CD4-positive, alpha-beta T cell treated with Interleukin-2 at 100 ng/mL for 4 hours (primary cell): ENCODE measurements at regions not wholly inside any gene's neighbourhood (a gene's known extent, or its start where the extent isn't known, plus 50 kb on each side); places are given as distances from the start of the nearest gene placed in this dataset.
"Not testable (repeated sequence)": the region's sequence is repeated elsewhere in the genome, so short reads cannot be mapped to it uniquely, and the experiment has no call there.

Source experiments
- DNase-seq: peaks from one replicate; pipeline ENCODE4 v3.0.0-alpha.2; 2020; ENCODE audit warnings: low spot score

DNA sequence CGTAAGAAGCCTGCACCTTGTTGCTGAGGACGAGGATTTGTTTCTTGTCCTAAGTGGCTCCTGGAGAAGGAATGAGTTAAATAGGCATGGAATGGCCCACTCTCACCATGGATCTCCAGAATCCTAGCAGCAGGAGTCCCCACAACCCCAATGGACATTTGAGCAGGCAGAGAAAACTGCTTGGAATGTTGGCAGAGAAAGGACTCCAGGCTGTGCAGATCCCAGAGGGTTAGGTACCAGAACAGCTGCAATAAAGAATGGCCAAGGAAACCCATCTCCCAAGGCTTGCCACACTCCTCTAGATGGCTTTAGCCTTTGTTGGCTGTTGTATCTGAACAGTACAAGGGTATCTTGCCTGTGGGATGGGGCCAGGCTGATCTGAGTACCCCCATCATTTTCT, 1415.7 kb upstream of the ADGRB3 start:
- no peak for DNase-seq

DNA sequence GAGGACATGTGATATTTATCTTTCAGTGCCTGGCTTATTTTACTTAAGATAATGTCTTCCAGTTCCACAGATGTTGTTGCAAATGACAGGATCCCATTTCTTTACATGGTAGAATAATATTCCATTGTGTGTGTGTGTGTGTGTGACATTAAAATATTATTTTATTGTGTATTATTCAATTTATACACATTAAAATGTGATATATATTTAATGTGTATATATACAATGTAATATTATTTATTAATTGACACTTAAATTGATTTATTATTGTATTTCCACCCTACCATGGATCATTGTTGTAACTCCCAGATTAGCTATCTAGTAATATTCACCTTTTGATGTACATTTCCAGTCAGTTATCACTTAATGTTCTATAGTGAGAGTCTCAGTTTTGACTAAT, 1422.5 kb upstream of the ADGRB3 start:
- no peak for DNase-seq

DNA sequence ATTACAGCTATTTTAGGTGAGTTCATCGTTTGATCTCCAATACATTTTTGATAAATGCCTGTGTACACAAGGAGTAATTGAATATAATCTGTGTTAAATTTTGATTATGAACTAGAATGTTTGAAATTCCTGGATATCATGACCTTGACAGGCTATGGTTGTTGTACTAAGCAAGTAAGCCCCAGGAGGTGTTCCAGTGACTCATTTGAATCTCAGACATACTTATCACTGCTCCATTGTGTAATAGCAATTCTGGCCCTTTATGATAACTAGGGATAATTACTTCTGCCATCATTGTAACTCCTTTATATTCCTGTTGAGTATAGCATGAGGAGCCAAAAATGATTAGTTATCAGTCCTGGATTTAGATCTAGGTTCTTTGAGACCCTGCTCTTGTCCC, 1424.6 kb upstream of the ADGRB3 start:
- DNase-seq, result no peak

DNA sequence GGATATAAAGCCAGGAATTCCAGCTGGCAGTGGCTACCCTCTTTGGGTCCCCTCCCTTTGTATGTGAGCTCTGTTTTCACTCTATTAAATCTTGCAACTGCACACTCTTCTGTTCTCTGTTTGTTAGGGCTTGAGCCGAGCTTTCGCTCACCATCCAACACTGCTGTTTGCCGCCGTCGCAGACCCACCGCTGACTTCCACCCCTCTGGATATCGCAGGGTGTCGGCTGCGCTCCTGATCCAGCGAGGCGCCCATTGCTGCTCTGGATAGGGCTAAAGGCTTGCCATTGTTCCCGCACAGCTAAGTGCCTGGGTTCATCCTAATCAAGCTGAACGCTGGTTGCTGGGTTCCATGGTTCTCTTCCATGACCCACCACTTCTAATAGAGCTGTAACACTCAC, 1433.5 kb upstream of the ADGRB3 start:
- no peak for DNase-seq

DNA sequence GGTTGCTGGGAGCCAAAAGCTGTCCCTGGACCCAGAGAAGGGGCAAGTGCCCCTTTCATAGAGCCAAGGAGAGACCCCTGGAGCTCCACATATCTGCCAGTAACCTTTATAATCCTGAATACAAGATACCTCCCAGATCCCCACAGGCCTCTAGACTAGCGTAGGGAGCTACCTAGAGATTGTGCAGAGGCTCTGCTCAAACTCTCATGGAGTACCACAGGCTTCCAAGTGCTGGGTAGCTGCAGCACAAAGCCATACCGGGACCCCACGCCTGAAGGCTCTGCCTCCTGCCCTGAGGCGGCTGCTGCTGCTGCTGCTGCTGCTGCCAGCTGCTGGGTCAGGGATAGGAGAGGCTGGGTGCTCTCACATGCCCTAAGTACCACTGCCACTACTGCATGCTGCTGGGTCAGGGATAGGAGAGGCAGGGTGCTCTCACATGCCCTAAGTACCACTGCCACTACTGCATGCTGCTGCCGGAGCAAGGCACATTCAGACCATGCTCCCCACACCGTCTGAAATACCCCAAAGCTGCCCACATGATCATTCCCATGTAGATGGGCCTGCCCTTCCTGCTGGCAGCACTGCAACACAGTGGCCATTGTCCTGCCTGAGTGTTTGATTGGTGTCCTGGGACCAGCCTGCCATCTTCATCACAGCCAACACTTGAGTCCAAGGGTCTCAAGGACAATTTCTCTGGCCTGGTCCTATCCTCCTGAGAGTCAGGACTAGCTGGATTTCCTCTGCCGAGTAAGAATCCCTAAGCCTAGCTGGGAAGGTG, 1434.3 kb upstream of the ADGRB3 start:
- no peak for DNase-seq

DNA sequence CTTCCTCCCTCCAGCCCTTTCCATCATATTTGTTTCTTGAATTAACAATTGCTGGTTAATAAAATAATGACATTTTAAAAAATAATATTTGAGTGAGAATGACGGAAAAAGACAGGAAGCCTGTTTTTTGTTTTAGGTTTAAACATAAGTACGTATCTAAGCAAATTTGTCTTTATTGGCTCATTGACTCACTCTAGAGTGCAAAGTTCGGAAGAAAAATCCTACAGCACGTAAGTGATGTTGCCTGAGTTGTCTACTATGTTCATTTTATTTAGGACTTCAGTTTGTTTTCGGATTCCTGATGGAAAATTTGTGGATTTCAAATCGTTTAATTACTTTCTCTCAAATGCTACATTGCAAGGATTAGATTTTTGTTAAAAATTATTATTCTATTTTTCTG, 1435.7 kb upstream of the ADGRB3 start:
- DNase-seq, result no peak

DNA sequence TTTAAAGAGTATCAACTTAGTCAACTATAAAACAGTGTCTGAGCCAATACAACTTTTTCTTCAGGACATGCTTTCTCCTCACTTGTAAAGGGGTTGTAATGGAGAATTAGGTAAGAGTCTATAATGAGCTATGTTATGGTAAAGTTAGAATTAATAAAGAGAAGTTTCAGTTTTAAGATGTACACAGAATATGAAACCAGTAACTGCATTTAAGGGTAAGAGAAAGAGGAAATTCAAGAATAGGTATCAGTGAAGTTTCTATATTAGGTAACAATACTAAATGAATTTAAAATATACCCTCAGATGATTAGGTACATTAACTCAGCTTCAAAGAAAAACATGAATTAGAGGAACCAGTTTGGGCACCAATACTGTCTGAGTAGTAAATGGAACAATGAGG, 1444.3 kb upstream of the ADGRB3 start:
- DNase-seq, result no peak

DNA sequence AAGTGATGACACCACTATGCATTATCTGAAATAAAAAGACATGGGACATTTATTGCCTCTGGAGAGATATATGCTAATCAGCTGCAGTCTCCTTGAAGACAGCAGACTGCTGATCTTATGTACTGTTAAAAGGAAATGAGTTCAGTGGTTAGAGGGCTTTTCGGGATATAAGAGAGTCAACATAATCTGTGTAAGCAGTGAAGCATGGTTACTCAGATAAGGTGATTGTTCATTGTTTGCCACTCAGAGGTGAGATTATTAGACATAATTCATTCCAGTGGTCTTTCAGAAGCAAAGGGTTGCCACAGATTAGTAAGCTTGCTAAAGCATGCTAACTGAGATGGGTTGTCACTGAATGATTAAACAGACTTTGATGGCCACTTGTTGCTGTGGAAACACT, 1450.7 kb upstream of the ADGRB3 start:
- DNase-seq, result no peak

DNA sequence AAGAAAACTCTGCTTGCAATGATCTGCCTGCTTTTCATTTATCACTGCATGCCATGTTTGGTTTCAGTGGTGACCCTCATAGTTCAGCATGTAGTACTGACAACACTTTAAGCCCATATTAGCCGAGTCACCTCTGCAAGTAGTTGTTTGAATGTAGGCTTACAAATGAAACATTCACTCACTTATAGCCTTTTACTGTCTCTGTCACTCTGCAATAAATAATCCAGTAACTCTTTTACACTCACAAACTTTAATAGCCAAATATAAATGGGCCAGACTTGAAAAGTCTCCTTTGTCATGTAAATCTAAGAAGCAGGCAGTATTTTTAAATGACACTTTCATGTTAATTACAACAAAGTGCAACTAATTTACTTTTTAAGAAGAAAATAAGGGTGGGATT, 1460.0 kb upstream of the ADGRB3 start:
- no peak for DNase-seq

DNA sequence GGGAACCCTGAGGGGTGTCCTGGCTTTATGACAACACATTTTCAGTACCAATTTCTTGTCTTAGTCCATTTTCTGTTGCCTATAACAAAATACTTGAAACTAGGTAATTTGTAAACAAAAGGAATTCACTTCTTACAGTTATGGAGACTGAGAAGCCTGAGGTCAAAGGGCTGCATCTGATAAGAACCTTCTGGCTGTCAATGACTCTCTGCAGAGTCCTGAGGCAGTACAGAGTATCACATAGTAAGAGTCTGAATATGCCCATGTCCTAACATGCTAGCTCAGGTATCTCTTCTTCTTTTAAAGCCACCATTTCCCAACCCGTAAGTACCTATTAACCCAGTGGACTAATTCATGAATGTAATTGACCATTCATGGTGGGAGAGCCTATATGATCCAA, 1458.6 kb upstream of the EYS start:
- DNase-seq, result no peak

DNA sequence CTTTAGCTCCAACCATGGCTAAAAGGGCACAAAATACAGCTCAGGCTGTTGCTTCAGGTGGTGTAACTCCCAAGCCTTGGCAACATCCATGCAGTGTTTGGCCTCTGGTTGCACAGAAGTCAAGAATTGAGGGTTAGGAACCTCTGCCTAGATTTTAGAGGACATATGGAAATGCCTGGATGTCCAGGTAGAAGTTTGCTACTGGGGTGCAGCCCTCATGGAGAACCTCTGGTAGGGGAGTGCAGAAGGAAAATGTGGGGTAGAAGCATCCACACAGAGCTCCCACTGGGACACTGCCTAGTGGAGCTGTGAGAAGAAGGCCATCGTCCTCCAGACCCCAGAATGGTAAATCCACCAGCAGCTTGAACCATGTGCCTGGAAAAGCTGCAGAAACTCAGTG, 1453.8 kb upstream of the EYS start:
- DNase-seq, result no peak

DNA sequence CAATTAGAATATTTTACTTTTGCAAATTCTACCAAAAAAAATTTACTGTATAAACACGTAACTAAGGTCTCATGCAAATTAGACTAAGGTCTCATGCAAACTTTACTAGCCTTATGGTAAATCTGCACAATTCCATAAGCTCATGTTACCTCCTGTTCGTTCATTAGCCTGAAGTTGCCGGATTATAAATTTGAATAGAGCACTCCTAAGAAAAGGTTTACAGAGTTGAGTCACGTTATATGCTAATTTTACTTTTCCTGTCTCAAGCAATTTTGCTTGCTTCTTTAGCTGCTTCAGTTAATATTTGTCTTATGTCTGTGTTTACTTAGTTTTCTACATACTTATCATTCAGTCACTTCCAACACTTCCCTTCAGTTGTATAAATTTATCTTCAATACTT, 1434.0 kb upstream of the EYS start:
- DNase-seq, result no peak

DNA sequence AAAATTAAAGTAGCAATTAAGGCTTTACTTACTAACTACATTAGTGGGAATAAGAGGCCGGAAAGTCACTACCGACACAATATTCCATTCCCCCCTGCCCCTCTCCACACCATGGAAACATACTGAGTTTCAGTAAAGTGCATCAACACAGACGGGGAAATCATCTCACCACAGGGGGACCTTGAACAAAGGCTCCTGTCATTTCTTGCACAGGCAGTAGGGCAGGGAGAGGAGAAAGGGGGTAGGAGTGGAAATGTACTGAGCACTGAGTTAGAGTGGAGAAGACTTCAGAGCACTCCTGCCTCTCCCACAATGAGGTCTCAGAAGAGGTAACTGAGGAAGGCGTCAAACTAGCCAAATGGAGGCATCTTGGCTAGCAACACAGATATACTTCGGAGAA, 1426.9 kb upstream of the EYS start:
- no peak for DNase-seq

DNA sequence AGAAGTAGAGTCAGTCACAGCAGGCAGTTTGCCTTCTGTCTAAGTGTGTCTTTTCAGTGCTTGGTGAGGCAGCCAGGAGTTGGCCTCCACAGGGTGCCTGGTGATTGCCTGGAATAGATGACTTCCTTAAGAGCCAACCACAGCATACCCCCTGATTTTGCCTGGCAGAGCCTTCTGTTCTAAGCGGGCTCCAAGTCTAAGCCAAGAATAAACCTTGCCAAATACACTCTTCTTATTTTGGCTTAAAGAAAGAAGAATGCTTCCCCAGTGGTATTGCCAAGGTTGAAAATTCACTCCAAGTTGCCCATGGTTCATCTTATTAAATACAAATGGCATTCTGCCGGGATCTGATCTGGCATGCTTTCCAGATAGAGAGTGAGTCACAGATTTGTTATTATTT, 1424.8 kb upstream of the EYS start:
- DNase-seq, result no peak

DNA sequence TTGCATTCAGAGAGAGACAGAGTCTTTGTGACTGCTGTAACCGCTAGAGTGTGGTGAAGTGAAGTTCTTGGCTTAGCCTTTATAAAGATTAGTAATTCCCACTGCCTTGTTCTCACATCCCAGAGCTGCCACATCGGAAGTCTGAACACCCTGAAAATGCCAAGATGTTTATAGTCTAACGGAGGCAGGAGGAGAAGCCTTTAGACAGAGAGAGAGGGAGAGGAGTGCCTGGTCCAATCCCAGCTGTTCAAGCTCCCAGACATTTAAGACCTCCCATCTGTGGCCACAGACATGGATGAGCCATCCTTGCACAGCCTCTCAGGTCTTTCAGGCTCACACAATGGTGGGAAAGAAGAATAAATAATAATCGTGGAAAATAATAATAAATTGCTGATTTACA, 1422.8 kb upstream of the EYS start:
- DNase-seq, result no peak

DNA sequence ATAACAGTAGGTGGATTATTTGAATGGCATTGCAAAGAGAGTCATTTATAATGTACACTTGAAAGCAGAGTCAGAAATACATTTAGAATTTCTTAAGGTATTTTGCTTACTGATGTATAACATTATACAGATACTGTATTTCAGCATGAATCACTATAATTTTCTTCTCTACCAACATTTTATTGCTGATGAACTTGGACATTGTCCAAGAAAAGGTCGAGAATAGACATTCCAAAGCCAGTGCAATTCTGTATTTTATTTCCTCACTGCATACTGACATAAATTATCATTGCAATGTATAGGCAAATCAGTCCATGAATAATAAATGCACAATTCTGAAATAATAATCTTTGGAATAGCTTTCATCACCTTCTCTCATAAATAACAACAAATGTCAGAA, 1420.0 kb upstream of the EYS start:
- DNase-seq, result no peak

DNA sequence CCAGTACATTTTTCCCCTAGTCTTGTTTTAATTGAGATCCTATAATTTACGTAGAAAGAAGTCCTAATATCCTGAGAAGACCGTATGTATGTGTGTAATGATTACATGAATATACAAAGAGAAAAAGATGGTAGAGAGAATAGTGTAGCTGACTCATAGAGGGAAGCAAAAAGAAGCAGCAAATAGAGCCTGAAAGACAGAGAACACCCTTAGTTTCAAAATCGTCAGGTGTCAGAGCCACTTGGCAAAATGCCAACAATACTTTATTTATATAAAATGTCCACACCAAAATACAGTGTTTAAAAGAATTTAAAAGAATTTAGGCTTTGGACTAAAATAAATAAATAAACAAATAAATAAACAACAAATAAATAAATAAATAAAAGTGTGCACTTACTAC, 1414.1 kb upstream of the EYS start:
- DNase-seq, result no peak

DNA sequence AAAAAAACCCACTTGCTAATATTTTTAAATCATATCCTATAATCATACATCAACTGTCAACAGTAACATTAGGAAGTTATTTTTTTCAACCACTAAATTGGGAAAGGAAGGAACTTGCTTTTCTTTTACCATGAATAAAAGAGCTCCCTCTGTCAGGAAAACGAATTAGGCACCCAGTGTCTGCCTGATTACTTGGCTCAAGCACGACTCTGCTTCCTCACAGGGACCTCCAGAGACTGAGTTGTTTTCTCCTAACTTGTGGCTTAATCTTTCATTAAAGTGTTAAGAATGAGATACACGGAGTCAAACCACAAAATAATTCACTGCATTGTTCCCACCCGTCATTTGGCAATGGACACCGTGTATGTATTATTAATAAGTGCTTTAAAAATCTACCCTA, 1405.1 kb upstream of the EYS start:
- no peak for DNase-seq

DNA sequence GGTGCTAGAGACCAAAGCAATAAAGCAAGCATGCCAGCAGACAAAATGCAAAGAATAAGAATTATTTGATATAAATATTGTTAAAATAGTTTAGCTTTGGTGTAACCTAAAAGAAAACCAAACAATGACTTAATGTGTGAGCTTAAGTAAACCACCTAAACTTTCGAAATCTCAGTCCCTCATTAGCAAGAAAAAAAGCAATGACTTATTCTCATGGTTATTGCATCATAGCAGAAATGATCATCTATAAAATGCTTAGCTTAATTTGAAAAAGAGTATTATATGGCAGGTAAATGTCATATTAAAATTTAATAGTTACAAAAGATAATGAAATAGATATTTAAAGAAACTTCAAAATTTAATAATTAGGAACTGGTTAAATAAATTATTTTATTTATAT, 1395.7 kb upstream of the EYS start:
- no peak for DNase-seq

DNA sequence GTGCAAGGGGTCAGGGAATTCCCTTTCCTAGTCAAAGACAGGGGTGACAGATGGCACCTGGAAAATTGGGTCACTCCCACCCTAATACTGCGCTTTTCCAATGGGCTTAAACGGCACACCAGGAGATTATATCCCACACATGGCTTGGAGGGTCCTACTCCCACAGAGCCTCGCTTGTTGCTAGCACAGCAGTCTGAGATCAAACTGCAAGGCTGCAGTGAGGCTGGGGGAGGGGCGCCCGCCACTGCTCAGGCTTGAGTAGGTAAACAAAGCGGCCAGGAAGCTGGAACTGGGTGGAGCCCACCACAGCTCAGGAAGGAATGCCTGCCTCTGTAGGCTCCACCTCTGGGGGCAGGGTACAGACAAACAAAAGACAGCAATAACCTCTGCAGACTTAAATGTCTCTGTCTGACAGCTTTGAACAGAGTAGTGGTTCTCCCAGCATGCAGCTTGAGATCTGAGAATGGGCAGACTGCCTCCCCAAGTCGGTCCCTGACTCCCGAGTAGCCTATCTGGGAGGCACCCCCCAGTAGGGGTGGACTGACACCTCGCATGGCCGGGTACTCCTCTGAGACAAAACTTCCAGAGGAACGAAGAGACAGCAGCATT, 1388.7 kb upstream of the EYS start:
- DNase-seq, result not testable (repeated sequence)

DNA sequence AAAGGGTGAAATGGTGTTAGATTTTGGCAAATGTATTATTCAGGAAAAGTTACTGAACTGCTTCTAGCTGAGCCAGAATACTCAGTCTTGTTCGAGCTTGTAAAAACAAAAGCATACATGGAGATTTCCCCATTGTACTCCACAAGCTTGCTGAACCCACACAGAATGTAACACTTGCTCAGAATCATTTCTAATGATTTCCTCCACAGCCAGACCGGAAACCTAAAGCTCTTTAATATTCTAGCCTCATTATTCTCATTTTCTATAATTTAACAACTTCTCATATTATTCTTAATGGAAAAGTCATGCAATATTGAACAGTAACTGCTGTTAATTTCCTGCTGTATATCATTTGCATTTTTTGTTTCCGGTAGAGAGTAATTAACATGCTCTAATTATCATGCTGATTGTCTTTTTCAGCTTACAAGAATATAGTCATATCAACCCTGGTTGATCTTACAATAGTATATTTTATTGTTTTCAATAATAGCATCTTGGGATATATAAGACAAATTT, 1387.5 kb upstream of the EYS start:
- DNase-seq, result no peak

DNA sequence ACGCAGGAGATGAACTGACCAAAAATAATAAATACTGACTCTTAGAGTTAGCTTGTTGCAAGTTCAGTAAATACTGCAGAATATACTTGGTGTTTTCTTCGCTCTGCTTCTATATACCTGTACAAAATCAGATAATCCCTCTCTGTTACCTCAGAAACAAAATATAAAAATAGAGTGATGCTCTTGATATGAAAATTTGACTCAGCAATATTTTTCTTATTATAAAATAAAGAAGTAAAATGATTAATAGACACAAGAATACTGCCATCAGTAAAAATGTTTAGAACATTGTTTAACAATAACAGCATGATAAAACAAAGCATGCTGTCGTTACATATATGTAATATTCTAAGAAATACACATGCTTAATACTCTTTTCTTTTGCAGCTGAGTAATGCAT, 1366.9 kb upstream of the EYS start:
- DNase-seq, result no peak

DNA sequence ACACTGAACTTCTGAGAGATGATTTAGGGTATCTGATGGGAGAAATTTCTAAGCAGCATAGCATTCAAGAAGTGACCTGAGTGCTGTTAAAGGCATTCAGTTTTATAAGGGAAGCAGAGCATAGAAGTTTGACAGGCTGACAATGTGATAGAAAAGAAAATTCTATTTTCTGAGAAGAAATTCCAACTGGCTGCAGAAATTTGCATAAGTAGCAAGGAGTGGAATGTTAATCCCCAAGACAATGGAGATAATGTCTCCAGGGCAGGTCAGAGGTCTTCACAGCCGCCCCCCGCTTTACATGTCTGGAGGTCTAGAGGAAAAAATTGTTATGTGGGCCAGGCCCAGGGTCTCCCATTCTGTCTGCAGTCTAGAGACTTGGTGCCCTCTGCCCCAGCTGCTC, 1361.8 kb upstream of the EYS start:
- no peak for DNase-seq

DNA sequence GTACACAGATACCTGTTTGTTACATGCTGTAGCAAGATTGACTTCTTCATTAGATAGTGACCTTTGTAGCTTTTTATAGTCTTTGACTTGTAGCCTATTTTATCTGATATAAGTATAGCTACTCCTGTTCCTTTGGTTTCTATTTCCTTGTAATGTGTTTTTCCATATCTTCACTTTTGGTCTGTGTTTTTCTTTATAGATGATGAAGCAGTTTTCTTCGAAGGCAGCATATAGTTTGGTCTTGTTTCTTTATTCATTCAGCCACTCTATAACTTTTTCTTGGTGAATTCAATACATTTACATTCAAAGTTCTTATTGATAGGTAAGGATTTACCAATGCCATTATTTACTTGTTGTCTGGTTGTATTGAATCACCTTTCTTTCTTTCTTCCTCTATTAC, 1357.3 kb upstream of the EYS start:
- DNase-seq, result no peak
